Right lobe of liver (tissue), 6 donors: ENCODE measurements at regions not wholly inside any gene's neighbourhood (a gene's known extent, or its start where the extent isn't known, plus 50 kb on each side); places are given as distances from the start of the nearest gene placed in this dataset.
"Not testable (repeated sequence)": the region's sequence is repeated elsewhere in the genome, so short reads cannot be mapped to it uniquely, and the experiment has no call there.

Experiments
- ATAC-seq, 4 donors: fragments of 200-7000 bp; cut with Tn5 transposase; one replicate each; pipeline ENCODE4 v1.9.1; 2020; ENCODE audit warnings: mild to moderate bottlenecking in 4 of 4, moderate library complexity in 4 of 4
- DNase-seq, 3 donors: peaks; one replicate each; pipeline ENCODE4 v3.0.0-alpha.2; 2020
- H3K27ac ChIP-seq, 3 donors: fragments of 200-600 bp; one replicate each; pipeline ENCODE4 v1.8.0; 2022
- H3K27me3 ChIP-seq, 2 donors: fragments of 200-600 bp; one replicate each; pipeline ENCODE4 v1.8.0; 2022
- H3K36me3 ChIP-seq, 4 donors: fragments of 200-600 bp; sonication (generic) in 1 of 4; one replicate each; pipeline versions ENCODE4 v1.5.1 to v1.8.0; 2017 to 2022; ENCODE audit warnings: control low read depth in 1 of 4
- H3K4me1 ChIP-seq, 4 donors: fragments of 200-600 bp; sonication (generic) in 1 of 4; one replicate each; pipeline versions ENCODE4 v1.5.1 to v1.8.0; 2017 to 2022; ENCODE audit warnings: control low read depth in 1 of 4
- H3K4me3 ChIP-seq, 3 donors: fragments of 200-600 bp; one replicate each; pipeline ENCODE4 v1.8.0; 2022
- H3K9me3 ChIP-seq, 4 donors: fragments of 200-600 bp; sonication (generic) in 1 of 4; one replicate each; pipeline versions ENCODE4 v1.5.1 to v1.8.0; 2017 to 2022; ENCODE audit warnings: control low read depth in 1 of 4
- POLR2A ChIP-seq: fragments of 450-650 bp; IDR thresholded peaks from one replicate; pipeline ENCODE4 v1.6.1; 2017; ENCODE audit warnings: antibody characterized with exemption, mild to moderate bottlenecking
- WGBS: methylation state at CpG from one replicate; pipeline ENCODE4 v1.1.6; 2018; ENCODE audit warnings: low coverage, low lambda C conversion rate; ENCODE audit not compliant: insufficient coverage; ENCODE audit errors: missing lambda C conversion rate; 5-methylcytosine and 5-hydroxymethylcytosine counted together
- intact Hi-C, 2 donors: fragments of 100-400 bp; cut with DNase I; formaldehyde crosslinking; loops; one replicate each; pipeline versions ENCODE4 v1.11.2 to v1.14.1; 2022
- TF ChIP-seq, protein P1 (sequence below), 4 donors: fragments of 200-600 bp in 3 of 4; fragments of 450-650 bp in 1 of 4; IDR thresholded peaks; one replicate each; pipeline versions ENCODE4 v1.5.1 to v1.8.0; 2016 to 2022; ENCODE audit warnings: antibody characterized with exemption in 4 of 4, mild to moderate bottlenecking in 2 of 4
- donor health status: DM: no; HTN: yes; CAD: no.
- donor health status: DM: no; HTN: no; CAD: no.
- donor health status: DM: no; HTN: no; CAD: no.
- donor health status: DM: no; HTN: yes; CAD: no.
- donor health status: DM: no; HTN: yes; CAD: no.

DNA sequence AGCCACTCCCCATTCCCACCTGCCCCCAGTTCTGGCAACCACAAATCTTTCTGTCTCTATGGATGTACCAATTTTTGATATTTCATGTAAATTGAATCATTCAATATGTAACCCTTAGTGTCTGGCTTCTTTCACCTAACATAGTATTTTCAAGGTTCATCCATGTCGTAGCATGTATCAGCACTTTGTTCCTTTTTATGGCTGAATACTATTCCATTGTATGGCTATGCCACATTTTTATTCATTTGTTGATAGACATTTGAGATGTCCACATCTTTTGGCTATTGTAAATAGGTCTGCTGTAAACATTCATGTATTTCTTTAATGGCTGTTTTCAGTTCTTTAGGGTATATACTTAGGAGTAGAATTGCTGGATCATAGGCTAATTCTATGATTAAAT lies 270.5 kb downstream of the FGFR2 start:
- WGBS, result 32% methylated on average over 1 of the region's 1 CpG
- H3K4me1 ChIP-seq, result no peaks in the 10 kb centered on the region
- no peaks in the 10 kb centered on the region for H3K36me3 ChIP-seq
- TF ChIP-seq, protein P1, sequence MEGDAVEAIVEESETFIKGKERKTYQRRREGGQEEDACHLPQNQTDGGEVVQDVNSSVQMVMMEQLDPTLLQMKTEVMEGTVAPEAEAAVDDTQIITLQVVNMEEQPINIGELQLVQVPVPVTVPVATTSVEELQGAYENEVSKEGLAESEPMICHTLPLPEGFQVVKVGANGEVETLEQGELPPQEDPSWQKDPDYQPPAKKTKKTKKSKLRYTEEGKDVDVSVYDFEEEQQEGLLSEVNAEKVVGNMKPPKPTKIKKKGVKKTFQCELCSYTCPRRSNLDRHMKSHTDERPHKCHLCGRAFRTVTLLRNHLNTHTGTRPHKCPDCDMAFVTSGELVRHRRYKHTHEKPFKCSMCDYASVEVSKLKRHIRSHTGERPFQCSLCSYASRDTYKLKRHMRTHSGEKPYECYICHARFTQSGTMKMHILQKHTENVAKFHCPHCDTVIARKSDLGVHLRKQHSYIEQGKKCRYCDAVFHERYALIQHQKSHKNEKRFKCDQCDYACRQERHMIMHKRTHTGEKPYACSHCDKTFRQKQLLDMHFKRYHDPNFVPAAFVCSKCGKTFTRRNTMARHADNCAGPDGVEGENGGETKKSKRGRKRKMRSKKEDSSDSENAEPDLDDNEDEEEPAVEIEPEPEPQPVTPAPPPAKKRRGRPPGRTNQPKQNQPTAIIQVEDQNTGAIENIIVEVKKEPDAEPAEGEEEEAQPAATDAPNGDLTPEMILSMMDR (IDR thresholded peaks at IDR 0.05), result no peak
- no peak for TF ChIP-seq POLR2A
- no peak overlapping the region for H3K27ac ChIP-seq
- intact Hi-C loops, result no loop called here
- no peak for DNase-seq
- no peaks in the 10 kb centered on the region for H3K27me3 ChIP-seq
- no peaks in the 10 kb centered on the region for H3K9me3 ChIP-seq
- no peak for ATAC-seq
- no peak overlapping the region for H3K4me3 ChIP-seq

DNA sequence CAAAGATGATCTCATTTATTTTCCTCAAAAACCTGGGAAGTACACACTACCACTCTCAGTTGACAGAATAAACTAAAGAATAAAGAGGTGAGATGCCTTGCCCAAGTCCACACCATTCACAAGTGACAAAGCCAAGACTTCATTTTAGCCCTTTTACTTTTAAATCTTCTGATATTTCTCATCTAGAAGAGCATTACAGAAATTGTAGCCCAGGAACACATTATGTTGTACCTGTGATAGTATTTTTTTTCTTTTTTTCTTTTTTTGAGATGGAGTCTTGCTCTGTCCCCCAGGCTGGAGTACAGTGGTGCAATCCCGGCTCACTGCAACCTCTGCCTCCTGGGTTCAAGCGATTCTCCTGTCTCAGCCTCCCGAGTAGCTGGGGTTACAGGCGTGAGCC lies 268.6 kb downstream of the FGFR2 start:
- ATAC-seq, H3K9me3 ChIP-seq, H3K36me3 ChIP-seq, H3K27me3 ChIP-seq, H3K4me1 ChIP-seq, DNase-seq, H3K4me3 ChIP-seq, intact Hi-C loops, H3K27ac ChIP-seq: not testable (repeated sequence)
- 90% methylated on average over 2 of the region's 4 CpGs for WGBS

DNA sequence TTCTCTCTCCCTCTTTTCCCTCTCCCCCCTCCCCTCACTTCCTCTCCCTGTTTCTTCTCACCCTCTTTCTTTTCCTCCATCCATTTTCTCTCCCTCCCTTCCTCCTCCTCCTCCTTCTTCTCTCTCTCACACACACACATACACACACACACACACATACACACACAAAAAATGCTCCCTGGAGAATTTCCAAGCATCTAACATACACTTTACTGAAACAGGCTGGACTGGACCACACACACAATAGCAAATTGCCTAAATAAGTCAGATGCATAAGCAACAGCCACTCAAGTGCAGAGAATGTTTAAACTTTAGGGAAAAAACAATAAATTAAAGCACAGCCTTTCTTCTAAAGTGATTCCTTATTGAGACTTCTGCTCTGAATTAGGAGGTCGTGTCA lies 267.7 kb downstream of the FGFR2 start:
- DNase-seq, result no peak
- WGBS, result 38% methylated on average over 1 of the region's 1 CpG
- intact Hi-C loops, result no loop called here
- no peak overlapping the region for H3K27ac ChIP-seq
- H3K4me3 ChIP-seq, result no peak overlapping the region
- H3K4me1 ChIP-seq, result no peaks in the 10 kb centered on the region
- H3K36me3 ChIP-seq, result no peaks in the 10 kb centered on the region
- no peaks in the 10 kb centered on the region for H3K9me3 ChIP-seq
- no peak for TF ChIP-seq POLR2A
- TF ChIP-seq, protein P1 (IDR thresholded peaks at IDR 0.05), result no peak
- ATAC-seq, result no peak
- no peaks in the 10 kb centered on the region for H3K27me3 ChIP-seq

DNA sequence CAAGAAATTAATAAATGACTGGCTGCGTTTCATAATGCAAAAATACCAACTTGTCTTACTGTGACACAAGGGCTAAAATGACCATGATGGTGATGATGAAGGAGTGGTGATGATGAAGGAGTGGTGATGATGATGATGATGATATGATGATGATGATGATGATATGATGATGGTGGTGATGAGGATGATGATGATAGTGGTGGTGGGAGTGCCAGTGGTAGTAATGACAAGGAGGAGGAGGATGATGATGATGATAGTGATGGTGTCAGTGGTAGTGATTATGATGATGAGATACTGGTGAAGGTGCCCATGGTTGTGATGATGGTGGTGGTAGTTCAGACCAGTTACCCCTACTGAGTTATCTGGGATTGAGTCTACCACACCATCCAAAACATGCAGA lies 265.9 kb downstream of the FGFR2 start:
- no peak overlapping the region for H3K27ac ChIP-seq
- ATAC-seq (no peak), DNase-seq (no peak)
- no peak for TF ChIP-seq POLR2A
- TF ChIP-seq, protein P1 (IDR thresholded peaks at IDR 0.05), result no peak
- intact Hi-C loops, result no loop called here
- no peaks in the 10 kb centered on the region for H3K27me3 ChIP-seq
- H3K4me3 ChIP-seq, result no peak overlapping the region
- WGBS, result 58% methylated on average over 1 of the region's 1 CpG
- H3K9me3 ChIP-seq, result no peaks in the 10 kb centered on the region
- no peaks in the 10 kb centered on the region for H3K36me3 ChIP-seq
- no peaks in the 10 kb centered on the region for H3K4me1 ChIP-seq

DNA sequence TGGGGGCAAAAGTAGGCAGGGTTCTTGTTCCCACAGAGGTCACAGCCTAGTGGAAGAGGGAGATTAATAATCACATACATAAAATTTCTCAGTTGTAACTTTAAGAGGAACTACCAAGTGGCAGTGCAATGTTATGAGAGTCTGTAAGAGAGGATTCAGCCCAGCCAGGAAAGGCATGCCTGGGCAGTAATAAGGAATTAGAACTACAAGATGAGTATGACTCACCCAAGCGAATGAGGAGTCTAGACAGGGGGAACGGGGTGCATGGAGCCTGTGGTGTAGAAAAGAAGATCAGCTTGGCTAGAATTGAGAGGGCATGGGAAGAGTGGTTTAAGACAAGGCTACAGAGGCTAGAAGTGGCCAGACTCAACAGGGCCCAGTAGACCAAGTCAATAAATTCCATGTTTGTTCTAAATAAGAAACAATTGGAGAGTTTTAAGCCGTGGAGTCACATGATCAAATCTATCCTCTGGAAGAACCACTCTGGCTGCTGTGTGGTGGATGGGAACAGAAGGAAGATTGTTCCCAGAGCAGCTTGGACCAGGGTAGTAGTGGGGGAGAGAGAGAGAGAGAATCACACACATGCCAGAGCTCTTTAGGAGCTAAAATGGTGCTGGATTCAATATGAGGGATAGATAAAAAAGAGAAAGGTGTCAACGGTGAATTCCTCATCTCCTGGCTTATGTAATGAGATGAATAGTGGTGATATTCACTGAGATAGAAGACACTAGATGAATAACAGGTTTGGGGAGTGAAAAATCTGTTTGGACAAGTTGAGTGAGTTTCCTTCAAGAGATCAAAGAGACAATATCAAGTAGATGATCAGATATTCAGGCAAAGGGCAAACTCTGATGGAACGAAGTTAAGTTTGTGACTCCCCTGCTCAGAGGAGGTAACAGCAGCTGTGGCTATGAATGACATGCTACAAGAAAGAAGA lies 265.1 kb downstream of the FGFR2 start:
- no peaks in the 10 kb centered on the region for H3K4me1 ChIP-seq
- H3K4me3 ChIP-seq, result no peak overlapping the region
- no peaks in the 10 kb centered on the region for H3K36me3 ChIP-seq
- WGBS, result 76% methylated on average over 5 of the region's 5 CpGs
- TF ChIP-seq, protein P1 (IDR thresholded peaks at IDR 0.05), result no peak
- no peak for TF ChIP-seq POLR2A
- no peaks in the 10 kb centered on the region for H3K27me3 ChIP-seq
- no peak for ATAC-seq
- no peak overlapping the region for H3K27ac ChIP-seq
- H3K9me3 ChIP-seq, result no peaks in the 10 kb centered on the region
- intact Hi-C loops, result no loop called here
- no peak for DNase-seq
